ENCODE measurements at regions not wholly inside any gene's neighbourhood (a gene's known extent, or its start where the extent isn't known, plus 50 kb on each side); places are given as distances from the start of the nearest gene placed in this dataset.

DNA sequence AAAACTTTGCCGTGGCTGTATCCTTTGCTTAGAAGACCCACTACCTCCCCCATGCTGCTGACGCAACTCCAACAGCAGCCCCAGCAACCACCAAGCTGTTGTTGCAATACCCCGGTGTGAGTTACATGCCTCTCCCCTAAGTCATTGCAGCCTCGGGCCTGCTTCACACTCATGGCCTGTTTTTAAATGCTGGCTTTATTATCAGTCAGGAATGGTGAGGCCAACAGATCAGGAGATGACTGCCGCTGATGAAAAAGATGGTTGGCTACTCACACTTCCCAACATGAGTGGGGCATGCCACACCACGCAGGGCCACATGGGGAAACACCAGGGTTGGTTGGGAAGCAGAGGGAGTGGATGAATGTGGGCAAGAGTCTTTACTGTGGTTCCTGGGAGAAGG is 171.5 kb upstream of the SYT13 start:
- TF ChIP-seq, protein P1, sequence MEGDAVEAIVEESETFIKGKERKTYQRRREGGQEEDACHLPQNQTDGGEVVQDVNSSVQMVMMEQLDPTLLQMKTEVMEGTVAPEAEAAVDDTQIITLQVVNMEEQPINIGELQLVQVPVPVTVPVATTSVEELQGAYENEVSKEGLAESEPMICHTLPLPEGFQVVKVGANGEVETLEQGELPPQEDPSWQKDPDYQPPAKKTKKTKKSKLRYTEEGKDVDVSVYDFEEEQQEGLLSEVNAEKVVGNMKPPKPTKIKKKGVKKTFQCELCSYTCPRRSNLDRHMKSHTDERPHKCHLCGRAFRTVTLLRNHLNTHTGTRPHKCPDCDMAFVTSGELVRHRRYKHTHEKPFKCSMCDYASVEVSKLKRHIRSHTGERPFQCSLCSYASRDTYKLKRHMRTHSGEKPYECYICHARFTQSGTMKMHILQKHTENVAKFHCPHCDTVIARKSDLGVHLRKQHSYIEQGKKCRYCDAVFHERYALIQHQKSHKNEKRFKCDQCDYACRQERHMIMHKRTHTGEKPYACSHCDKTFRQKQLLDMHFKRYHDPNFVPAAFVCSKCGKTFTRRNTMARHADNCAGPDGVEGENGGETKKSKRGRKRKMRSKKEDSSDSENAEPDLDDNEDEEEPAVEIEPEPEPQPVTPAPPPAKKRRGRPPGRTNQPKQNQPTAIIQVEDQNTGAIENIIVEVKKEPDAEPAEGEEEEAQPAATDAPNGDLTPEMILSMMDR (IDR thresholded peaks at IDR 0.05), result no peak
- no peak for TF ChIP-seq POLR2A (IDR thresholded peaks at IDR 0.05)
